ENCODE measurements at regions not wholly inside any gene's neighbourhood (a gene's known extent, or its start where the extent isn't known, plus 50 kb on each side); places are given as distances from the start of the nearest gene placed in this dataset.

DNA sequence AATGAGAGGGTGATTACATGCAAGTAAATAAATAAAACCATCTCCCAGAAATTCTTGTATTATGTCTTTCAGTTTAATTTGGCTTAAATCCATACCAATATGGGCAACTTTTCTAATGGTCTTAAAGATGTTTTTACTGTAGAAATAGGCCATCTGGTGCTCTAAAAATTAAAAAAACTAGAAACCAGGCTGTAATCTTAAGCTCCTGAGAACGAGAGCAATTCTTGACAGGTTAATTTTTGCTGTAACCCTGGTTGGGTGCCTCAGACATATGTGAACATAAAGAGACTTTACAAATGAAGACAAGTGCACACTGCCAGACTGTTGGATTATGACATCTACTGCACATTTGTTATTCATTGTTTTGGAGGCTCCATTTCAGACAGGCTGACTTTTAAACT, 246.8 kb upstream of the DAB2 start:
- H3K4me3 ChIP-seq (ENCODE audit: low read length, poor library complexity, severe bottlenecking) = no peak overlapping the region
- TF ChIP-seq, protein P1, sequence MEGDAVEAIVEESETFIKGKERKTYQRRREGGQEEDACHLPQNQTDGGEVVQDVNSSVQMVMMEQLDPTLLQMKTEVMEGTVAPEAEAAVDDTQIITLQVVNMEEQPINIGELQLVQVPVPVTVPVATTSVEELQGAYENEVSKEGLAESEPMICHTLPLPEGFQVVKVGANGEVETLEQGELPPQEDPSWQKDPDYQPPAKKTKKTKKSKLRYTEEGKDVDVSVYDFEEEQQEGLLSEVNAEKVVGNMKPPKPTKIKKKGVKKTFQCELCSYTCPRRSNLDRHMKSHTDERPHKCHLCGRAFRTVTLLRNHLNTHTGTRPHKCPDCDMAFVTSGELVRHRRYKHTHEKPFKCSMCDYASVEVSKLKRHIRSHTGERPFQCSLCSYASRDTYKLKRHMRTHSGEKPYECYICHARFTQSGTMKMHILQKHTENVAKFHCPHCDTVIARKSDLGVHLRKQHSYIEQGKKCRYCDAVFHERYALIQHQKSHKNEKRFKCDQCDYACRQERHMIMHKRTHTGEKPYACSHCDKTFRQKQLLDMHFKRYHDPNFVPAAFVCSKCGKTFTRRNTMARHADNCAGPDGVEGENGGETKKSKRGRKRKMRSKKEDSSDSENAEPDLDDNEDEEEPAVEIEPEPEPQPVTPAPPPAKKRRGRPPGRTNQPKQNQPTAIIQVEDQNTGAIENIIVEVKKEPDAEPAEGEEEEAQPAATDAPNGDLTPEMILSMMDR (conservative IDR thresholded peaks at IDR 0.05; ENCODE audit: low read length) = no peak
- TF ChIP-seq EZH2phosphoT487 (IDR thresholded peaks at IDR 0.05; ENCODE audit: borderline replicate concordance) = no peak
- no peaks in the 10 kb centered on the region for H3K9me3 ChIP-seq (ENCODE audit: insufficient read depth, low read depth, low read length)

DNA sequence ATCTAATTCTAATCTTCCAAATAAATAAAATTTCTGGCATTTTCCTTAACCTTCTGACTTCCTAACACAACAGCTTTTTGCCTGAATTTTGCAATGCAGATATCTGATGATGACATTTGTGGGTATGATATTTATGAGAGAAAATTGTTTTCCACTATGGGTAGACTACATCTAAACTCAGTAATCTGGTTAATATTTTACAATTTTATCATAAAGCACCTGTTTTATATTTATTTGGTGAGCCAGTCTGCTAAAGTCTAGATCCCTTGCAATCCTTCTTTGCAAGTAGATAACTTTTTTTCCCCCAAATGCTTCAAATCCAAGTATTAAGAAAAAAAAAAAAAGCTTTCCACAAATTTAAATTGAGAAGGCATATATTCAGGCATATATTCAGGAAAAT, 246.2 kb upstream of the DAB2 start:
- no peak overlapping the region for H3K9ac ChIP-seq (ENCODE audit: low read depth, low read length, poor library complexity, severe bottlenecking)
- no peaks in the 10 kb centered on the region for H3K79me2 ChIP-seq (ENCODE audit: insufficient read depth, low read length)
- H3K4me1 ChIP-seq (ENCODE audit: insufficient read depth, low read length, poor library complexity, severe bottlenecking) = no peaks in the 10 kb centered on the region
- H3K27me3 ChIP-seq (ENCODE audit: insufficient read depth, low read length, poor library complexity, severe bottlenecking) = no peaks in the 10 kb centered on the region
- no peaks in the 10 kb centered on the region for H4K20me1 ChIP-seq (ENCODE audit: insufficient read depth, low read length, poor library complexity, severe bottlenecking)
- H3K9me2 ChIP-seq (replicated peaks; ENCODE audit: low read depth, low read length) = no peaks in the 10 kb centered on the region
- H3K4me2 ChIP-seq (ENCODE audit: low read depth, low read length, poor library complexity, severe bottlenecking) = no peak overlapping the region
- no peak overlapping the region for H2AFZ ChIP-seq (ENCODE audit: low read length)
- H3F3A ChIP-seq (ENCODE audit: low read depth) = no peaks in the 10 kb centered on the region
- H3K4me3 ChIP-seq (ENCODE audit: low read length, poor library complexity, severe bottlenecking) = no peak overlapping the region
- H3K36me3 ChIP-seq (ENCODE audit: insufficient read depth, low read length) = no peaks in the 10 kb centered on the region
- no peak for TF ChIP-seq EZH2phosphoT487 (IDR thresholded peaks at IDR 0.05; ENCODE audit: borderline replicate concordance)
- TF ChIP-seq, protein P1 (conservative IDR thresholded peaks at IDR 0.05; ENCODE audit: low read length) = no peak
- no peaks in the 10 kb centered on the region for H3K9me3 ChIP-seq (ENCODE audit: insufficient read depth, low read depth, low read length)

More for the DNA sequence above, 246.8 kb upstream of the DAB2 start:
- Histone ChIP-seq H4K20me1 (ENCODE audit: insufficient read depth, low read length, poor library complexity, severe bottlenecking) (no peaks in the 10 kb centered on the region), H2AFZ (ENCODE audit: low read length) (no peak overlapping the region), H3K4me1 (ENCODE audit: insufficient read depth, low read length, poor library complexity, severe bottlenecking) (no peaks in the 10 kb centered on the region), H3K4me2 (ENCODE audit: low read depth, low read length, poor library complexity, severe bottlenecking) (no peak overlapping the region), H3K9me2 (replicated peaks; ENCODE audit: low read depth, low read length) (no peaks in the 10 kb centered on the region), H3F3A (ENCODE audit: low read depth) (no peaks in the 10 kb centered on the region), H3K27me3 (ENCODE audit: insufficient read depth, low read length, poor library complexity, severe bottlenecking) (no peaks in the 10 kb centered on the region), H3K79me2 (ENCODE audit: insufficient read depth, low read length) (no peaks in the 10 kb centered on the region), H3K9ac (ENCODE audit: low read depth, low read length, poor library complexity, severe bottlenecking) (no peak overlapping the region), H3K36me3 (ENCODE audit: insufficient read depth, low read length) (no peaks in the 10 kb centered on the region)

DNA sequence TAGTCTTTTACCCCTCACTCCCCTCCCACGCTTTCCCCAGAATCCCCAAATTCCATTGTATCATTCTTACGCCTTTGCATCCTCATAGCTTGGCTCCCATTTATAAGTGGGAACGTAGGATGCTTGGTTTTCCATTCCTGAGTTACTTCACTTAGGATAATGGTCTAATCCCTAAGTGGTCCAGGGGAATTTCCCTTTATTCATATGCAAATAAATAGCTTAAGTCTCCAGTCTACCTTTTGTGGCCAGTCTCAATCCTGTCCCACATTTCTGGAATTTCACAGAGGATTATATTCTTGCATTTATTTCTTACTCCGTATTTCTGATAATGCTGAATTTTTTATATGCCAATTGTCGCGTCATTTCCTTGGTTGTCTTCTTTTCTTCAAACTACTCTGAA, 245.6 kb upstream of the DAB2 start:
- H2AFZ ChIP-seq (ENCODE audit: low read length) = no peak overlapping the region
- H3K36me3 ChIP-seq (ENCODE audit: insufficient read depth, low read length) = no peaks in the 10 kb centered on the region
- H4K20me1 ChIP-seq (ENCODE audit: insufficient read depth, low read length, poor library complexity, severe bottlenecking) = no peaks in the 10 kb centered on the region
- H3K27me3 ChIP-seq (ENCODE audit: insufficient read depth, low read length, poor library complexity, severe bottlenecking) = no peaks in the 10 kb centered on the region
- no peaks in the 10 kb centered on the region for H3K4me1 ChIP-seq (ENCODE audit: insufficient read depth, low read length, poor library complexity, severe bottlenecking)
- no peaks in the 10 kb centered on the region for H3K79me2 ChIP-seq (ENCODE audit: insufficient read depth, low read length)
- H3K4me3 ChIP-seq (ENCODE audit: low read length, poor library complexity, severe bottlenecking) = no peak overlapping the region
- no peak for TF ChIP-seq EZH2phosphoT487 (IDR thresholded peaks at IDR 0.05; ENCODE audit: borderline replicate concordance)
- no peaks in the 10 kb centered on the region for H3K9me2 ChIP-seq (replicated peaks; ENCODE audit: low read depth, low read length)
- no peaks in the 10 kb centered on the region for H3K9me3 ChIP-seq (ENCODE audit: insufficient read depth, low read depth, low read length)
- no peak overlapping the region for H3K4me2 ChIP-seq (ENCODE audit: low read depth, low read length, poor library complexity, severe bottlenecking)
- no peak overlapping the region for H3K9ac ChIP-seq (ENCODE audit: low read depth, low read length, poor library complexity, severe bottlenecking)
- H3F3A ChIP-seq (ENCODE audit: low read depth) = no peaks in the 10 kb centered on the region

DNA sequence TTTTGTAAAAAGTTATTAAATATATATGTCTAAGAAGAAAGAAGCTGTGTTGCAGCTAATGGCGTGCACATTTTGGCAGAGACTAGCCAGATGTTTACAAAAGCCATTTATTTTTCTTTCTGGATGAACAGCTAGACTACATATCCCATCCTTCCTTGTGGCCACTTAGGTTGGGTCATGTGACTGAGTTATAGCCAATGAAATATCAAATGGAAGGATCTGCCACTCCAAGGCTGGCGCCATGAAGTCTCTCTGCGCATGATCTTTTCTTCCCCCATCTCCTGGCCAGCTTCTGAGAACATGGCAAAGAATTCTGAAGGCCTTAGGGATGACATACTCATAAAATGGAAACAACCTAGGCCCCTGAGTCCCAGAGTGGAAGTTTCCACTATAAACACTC, 244.2 kb upstream of the DAB2 start:
- no peaks in the 10 kb centered on the region for H3K79me2 ChIP-seq (ENCODE audit: insufficient read depth, low read length)
- no peaks in the 10 kb centered on the region for H3K27me3 ChIP-seq (ENCODE audit: insufficient read depth, low read length, poor library complexity, severe bottlenecking)
- no peaks in the 10 kb centered on the region for H3K9me2 ChIP-seq (replicated peaks; ENCODE audit: low read depth, low read length)
- H3K4me1 ChIP-seq (ENCODE audit: insufficient read depth, low read length, poor library complexity, severe bottlenecking) = no peaks in the 10 kb centered on the region
- TF ChIP-seq, protein P1 (conservative IDR thresholded peaks at IDR 0.05; ENCODE audit: low read length) = no peak
- TF ChIP-seq EZH2phosphoT487 (IDR thresholded peaks at IDR 0.05; ENCODE audit: borderline replicate concordance) = no peak
- H3K4me2 ChIP-seq (ENCODE audit: low read depth, low read length, poor library complexity, severe bottlenecking) = no peak overlapping the region
- no peaks in the 10 kb centered on the region for H3K9me3 ChIP-seq (ENCODE audit: insufficient read depth, low read depth, low read length)
- no peak overlapping the region for H2AFZ ChIP-seq (ENCODE audit: low read length)
- H3K36me3 ChIP-seq (ENCODE audit: insufficient read depth, low read length) = no peaks in the 10 kb centered on the region
- H3F3A ChIP-seq (ENCODE audit: low read depth) = no peaks in the 10 kb centered on the region
- no peaks in the 10 kb centered on the region for H4K20me1 ChIP-seq (ENCODE audit: insufficient read depth, low read length, poor library complexity, severe bottlenecking)
- H3K9ac ChIP-seq (ENCODE audit: low read depth, low read length, poor library complexity, severe bottlenecking) = no peak overlapping the region
- H3K4me3 ChIP-seq (ENCODE audit: low read length, poor library complexity, severe bottlenecking) = no peak overlapping the region

Measured in Loucy (cell line).